ENCODE measurements at regions not wholly inside any gene's neighbourhood (a gene's known extent, or its start where the extent isn't known, plus 50 kb on each side); places are given as distances from the start of the nearest gene placed in this dataset.
"Not testable (repeated sequence)": the region's sequence is repeated elsewhere in the genome, so short reads cannot be mapped to it uniquely, and the experiment has no call there.

DNA sequence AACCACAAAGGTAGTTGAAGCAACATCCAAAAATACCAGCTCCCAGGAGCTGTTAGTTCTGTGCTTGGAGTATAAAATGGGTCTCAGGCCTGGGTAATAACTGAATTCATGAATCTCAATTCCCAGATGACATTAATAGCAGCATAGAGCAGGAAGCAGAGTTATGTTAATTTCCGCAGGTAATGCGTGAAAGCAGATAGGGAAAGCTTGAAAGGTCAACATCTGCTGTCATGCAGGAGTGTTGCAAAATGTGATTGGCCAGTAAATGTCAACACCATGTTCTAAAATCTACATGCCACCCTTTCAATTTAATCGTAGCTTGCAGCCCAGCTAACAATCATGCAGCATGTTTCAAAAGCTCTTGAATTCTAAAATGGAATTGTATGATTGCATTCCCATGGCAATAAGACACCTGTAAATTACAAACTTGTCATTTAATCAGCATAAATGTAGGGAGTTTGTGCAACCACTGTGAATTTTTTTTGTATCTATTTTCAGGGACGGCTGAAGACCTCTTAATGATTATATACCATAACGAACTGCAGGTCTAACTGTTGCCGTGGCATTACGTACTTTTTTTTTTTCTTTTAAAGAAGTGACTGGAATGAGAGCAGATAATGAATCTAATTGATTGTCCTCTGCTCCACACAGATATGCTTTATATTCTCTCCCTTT, 635.8 kb upstream of the FOXG1 start:
- DNase-seq (ENCODE audit: low spot score), result no peak

DNA sequence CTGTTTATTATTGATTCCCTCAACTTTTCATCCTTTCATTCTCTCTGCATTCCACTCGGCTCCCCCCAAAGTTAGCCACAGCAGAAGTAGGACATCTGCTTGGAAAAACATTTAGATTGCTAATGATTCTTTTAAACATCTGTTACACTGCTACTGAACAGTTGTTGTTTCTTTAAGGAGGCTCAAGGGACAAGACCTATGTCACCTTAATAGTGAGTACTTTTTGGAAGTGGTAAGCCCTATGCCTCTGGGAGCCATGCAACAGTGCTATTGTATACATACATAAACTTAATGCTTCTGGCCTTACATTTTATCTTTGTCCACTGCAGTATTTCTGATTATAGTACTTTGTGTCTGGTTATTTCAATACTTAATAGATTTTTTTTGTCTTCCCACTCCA, 628.2 kb upstream of the FOXG1 start:
- DNase-seq (ENCODE audit: low spot score), result no peak

- DNase-seq (ENCODE audit: low spot score), result no peak
Observed at GRCh38 chr14:28141662-28142061, 624.9 kb upstream of the FOXG1 start.

DNA sequence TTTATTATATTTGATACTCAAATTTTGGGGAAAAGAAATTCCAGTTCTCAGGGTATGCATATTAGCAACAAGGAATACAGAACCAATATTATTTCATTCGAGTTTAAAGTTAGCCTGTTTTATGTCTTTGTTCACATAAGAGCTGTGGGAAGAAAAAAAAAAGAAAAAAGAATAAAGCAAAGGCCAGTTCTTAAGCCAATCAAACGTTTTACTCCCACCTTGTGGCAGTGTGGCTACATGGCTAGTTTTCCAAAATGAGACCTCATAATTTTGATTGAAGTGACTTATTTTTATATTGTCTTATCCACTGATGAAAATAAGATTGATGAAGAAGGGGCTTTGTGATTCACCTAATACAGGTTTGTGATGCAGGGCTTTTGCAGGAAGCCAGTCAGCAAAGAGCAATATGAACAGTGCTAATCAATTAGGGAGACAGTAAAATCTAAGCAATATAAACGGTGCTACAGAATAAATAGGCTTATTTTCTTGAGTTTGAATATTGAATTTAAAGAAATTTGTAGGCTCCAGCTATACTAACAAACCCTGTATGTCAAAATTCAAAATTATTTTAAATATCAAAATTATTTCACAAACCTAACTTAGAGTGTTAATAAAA, 624.1 kb upstream of the FOXG1 start:
- DNase-seq (ENCODE audit: low spot score), result no peak

GRCh38 chr14:28143316-28143715, 623.3 kb upstream of the FOXG1 start:
- DNase-seq (ENCODE audit: low spot score), result no peak

- no peak for DNase-seq (ENCODE audit: low spot score)
Observed at GRCh38 chr14:28151926-28152325, 614.7 kb upstream of the FOXG1 start.

DNA sequence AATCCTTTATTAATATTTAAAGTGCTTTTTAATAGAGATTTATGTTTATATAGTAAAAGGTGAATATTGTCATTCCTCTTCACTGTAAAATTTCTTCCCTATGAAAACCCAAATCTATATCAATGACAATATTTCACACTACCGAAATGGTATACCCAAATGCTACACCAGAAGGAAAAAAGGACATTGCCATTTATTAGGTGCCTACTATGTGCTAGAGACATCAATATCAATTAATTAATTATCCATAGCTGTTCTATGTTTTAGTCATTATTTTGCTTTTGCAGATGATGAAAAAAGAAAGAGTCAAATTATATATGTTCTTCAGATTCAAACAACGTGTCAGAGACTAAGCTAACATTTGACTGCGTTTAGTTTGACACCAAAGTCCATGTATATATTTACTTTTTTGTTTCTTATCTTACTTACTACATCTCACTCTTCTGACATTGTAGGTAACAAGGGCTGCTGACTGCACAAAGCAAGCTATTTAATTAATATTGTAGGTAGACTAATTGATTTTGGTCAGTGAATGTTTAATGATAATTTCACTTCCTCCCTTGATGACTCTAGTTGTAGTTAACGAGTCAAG, 614.0 kb upstream of the FOXG1 start:
- DNase-seq (ENCODE audit: low spot score), result no peak

DNA sequence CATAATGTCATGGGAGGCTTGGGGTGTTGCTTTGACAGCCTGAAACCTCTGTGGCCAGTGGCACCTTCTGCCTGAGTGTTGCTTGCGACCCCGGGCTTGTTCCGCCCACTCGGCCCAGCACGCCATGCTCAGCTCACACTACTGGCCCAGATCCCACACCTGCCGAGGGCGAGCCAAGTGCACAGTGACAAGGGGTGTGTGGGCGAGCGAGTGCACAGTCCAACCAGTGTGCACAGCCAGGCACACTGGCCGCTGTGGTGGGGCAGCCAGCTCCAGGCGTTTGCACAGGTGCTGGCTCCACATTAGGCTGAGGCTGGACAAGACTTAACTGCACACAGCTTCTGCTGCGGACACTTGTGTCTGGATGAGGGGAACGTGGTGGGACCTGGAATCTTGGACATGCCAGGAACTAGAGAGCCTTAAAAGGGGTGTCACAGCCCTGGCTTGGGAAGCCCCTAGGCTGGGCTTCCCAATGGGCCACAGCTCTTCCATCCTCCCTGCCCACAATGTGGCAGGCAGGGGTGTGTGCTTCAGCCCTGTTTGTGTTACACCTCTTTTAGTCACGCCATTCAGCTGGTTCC, 609.2 kb upstream of the FOXG1 start:
- DNase-seq (ENCODE audit: low spot score), result no peak

DNA sequence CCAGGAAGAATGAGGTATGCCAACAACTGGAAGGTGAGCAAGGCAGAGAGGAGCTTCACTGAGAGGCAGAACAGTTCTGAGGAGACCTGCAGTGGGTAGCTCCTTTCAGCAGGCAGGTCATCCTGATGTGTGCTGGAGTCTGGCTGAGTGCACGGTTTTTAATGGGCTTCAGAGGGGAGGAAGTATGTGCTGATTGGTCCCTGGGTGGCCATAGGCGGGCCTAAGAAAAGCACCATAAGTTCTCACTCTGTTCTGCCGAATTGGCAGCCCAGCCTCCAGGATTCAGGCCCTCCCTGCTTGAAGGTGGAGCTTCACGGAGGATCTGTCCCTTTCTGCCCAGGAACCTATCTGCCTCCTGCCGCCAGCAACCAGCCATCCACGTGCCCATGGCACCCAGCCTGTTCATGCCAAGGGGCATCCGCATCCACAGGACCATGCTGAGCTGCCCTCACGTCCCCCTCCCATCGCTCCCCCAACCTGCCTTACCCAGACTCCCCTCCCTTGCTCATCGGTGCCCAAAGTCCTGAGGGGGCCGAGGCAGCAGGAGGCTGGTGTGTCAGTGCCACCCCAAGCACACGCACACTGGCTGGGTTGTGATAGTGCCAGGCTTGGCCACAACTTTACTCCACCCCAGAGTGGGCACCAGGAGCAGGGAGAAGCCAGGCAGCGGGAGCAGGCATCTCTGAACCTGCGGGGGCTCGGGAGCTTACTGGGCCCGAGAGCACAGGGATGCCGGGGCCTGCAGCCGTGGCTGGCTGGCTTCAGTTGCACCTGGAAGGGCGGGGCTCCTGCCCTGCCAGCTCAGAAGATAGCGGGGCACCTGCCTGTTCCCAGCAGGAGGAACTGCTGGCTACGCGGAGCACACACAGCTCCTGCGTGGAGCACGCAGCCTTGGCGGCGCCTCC, 608.4 kb upstream of the FOXG1 start:
- no peak for DNase-seq (ENCODE audit: low spot score)

DNA sequence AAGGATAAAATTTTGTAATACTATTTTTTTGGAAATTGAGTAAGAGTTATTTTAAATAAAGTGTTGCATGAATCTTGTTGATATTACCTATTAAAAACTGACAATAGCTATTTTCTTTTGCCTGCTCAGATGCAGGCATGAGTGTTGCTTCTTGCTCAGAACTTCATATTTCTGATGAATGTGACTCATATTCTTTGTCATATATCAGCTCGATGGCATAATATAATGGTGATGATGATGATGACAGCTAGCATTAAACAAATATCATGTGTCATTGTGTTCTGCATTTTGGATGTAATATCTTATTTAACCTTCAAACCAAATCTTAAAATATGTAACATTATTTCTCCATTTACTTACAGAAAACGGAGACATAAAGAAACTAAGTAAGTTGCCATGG, 605.5 kb upstream of the FOXG1 start:
- no peak for DNase-seq (ENCODE audit: low spot score)

GRCh38 chr14:28163233-28163632, 603.4 kb upstream of the FOXG1 start:
- DNase-seq (ENCODE audit: low spot score), result no peak

GRCh38 chr14:28163897-28164296, 602.7 kb upstream of the FOXG1 start:
- DNase-seq (ENCODE audit: low spot score), result no peak

DNA sequence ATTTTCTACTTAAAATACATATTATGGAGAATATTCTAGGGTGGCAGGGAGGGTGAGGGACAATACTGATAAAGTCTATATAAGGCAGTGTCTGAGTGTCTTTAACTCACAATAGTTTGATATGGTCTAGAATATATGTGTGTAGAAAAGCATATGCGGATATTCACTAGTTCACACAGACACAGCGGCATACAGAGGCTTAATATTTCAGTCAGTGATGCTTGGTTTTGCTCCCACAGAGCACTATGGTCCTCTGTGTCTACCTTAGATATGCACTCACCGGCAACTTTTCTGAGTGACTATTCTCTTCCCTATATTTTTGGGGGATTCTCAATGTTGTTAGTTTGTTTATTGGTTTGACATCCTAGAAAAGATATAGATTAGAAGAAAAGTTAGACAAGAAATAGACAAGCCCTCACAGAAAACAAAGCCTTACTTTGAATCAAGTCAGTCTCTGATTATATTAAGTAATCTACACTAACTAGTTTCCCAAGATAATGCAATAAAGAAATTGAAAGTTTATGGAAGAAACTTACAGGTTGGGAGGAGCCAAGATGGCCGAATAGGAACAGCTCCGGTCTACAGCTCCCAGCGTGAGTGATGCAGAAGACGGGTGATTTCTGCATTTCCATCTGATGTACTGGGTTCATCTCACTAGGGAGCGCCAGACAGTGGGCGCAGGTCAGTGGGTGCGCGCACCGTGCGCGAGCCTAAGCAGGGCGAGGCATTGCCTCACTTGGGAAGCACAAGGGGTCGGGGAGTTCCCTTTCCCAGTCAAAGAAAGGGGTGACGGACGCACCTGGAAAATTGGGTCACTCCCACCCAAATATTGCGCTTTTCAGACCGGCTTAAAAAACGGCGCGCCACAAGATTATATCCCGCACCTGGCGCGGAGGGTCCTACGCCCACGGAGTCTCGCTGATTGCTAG, 578.4 kb upstream of the FOXG1 start:
- DNase-seq (ENCODE audit: low spot score), result not testable (repeated sequence)

GRCh38 chr14:28196878-28197277, 569.7 kb upstream of the FOXG1 start:
- DNase-seq (ENCODE audit: low spot score), result no peak

DNA sequence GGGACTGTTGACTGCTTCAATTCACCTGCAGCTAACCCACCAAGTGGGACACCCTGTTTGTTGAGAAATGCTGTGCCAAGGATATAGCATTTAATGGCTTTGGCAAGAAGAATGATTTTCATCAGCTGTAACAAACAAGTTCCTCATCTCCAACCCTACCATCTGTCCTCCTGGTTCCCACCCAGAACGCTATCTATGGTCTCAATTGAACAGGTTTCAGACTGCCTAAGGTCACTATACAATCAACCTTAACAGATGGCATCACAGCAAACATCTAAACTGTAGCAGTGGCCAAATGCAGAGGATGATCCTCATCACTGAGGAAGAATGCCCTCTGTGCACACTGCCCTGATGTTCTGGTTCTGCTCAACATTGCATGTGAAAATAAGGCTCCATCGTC, 546.2 kb upstream of the FOXG1 start:
- DNase-seq (ENCODE audit: low spot score), result no peak

- no peak for DNase-seq (ENCODE audit: low spot score)
Observed at GRCh38 chr14:28240909-28241308, 525.7 kb upstream of the FOXG1 start.

GRCh38 chr14:28242895-28243294, 523.7 kb upstream of the FOXG1 start:
- DNase-seq (ENCODE audit: low spot score), result no peak

- no peak for DNase-seq (ENCODE audit: low spot score)
Observed at GRCh38 chr14:28243600-28243999, 523.0 kb upstream of the FOXG1 start.

GRCh38 chr14:28245216-28245615, 521.4 kb upstream of the FOXG1 start:
- DNase-seq (ENCODE audit: low spot score), result no peak

DNA sequence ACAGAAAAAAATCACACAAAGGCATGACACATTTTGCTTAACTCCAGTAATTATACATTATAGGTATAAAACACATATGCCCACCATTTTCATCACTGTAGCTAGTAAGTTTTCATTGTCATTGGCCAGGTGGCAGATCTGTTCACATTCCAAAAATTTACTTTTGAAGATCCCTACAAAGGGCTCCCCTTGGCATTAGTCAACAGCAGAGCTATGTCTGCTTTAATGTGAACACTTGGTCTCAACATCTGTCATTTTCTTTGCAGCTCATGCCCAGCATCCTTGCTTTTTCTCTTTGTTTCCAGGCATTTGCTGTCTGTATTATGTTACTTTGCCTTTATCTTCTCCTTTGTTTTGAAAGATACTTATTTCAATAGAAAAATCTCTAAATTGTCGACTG, 519.1 kb upstream of the FOXG1 start:
- no peak for DNase-seq (ENCODE audit: low spot score)

DNA sequence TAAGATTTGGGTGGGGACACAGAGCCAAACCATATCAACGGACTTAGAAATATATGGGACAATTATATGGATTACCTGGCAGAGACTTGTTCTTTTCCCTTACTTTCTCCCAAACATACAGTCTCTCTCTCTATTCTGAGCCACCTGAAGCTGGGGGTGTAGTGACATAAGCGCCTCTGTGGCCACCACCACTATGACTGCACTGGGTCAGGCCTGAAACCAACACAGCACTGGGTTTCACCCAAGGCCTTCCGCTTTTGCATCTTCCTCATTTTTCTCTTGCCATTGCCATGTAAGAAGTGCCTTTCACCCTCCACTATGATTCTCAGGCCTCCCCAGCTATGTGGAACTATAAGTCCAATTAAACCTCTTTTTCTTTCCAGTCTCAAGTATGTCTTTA, 514.5 kb upstream of the FOXG1 start:
- not testable (repeated sequence) for DNase-seq (ENCODE audit: low spot score)

Measured in HuH-7.5 (cell line).